SK-N-SH (cell line): ENCODE measurements at regions not wholly inside any gene's neighbourhood (a gene's known extent, or its start where the extent isn't known, plus 50 kb on each side); places are given as distances from the start of the nearest gene placed in this dataset.

ENCODE experiments used
- CTCF ChIA-PET: fragments of 300-600, 350-600 bp; formaldehyde crosslinking; extraction: SDS; loops from one replicate; lab custom pipeline; 2021; lab: Yijun Ruan, JAX
- POLR2A ChIA-PET: fragments of 350-600 bp; sonication (Branson Sonifier 250); formaldehyde crosslinking; extraction: SDS; loops from one replicate; lab custom pipeline; 2020; ENCODE audit warnings: antibody characterized with exemption, inconsistent platforms; lab: Yijun Ruan, JAX
- DNase-seq: peaks from one replicate; pipeline ENCODE4 v3.0.0; 2012
- H2AFZ ChIP-seq: fragments of 200-600 bp; sonication (generic); 2 replicates; pipeline ENCODE4 v1.8.1; 2016; ENCODE audit warnings: antibody characterized with exemption, mild to moderate bottlenecking, low read depth
- H3F3A ChIP-seq: fragments of 200-600 bp; sonication (generic); replicated peaks from 2 replicates; pipeline ENCODE3; 2016; ENCODE audit warnings: antibody characterized with exemption, mild to moderate bottlenecking; ENCODE audit not compliant: insufficient read depth
- H3K27ac ChIP-seq, 2 experiments: fragments of 200-500 bp in 1 of 2; fragments of 200-600 bp in 1 of 2; sonication (Bioruptor generic) in 1 of 2; sonication (generic), shearing (Covaris generic) in 1 of 2; 2 replicates each; pipeline versions ENCODE4 v1.5.1 to v1.6.1; 2014 to 2016; ENCODE audit warnings: low read depth in 2 of 2, inconsistent platforms in 1 of 2, low read length in 1 of 2, mild to moderate bottlenecking in 1 of 2, mixed read lengths in 1 of 2
- H3K27me3 ChIP-seq: fragments of 200-600 bp; sonication (generic), shearing (Covaris generic); 2 replicates; pipeline ENCODE4 v1.6.1; 2016; ENCODE audit warnings: mixed run types; ENCODE audit not compliant: insufficient read depth
- H3K36me3 ChIP-seq, 2 experiments: fragments of 200-500 bp in 1 of 2; fragments of 200-600 bp in 1 of 2; sonication (Bioruptor generic) in 1 of 2; sonication (generic) in 1 of 2; replicated peaks in 1 of 2; 2 replicates each; pipeline versions ENCODE3 to v1.5.1; 2014 to 2016; ENCODE audit warnings: low read length in 1 of 2, mild to moderate bottlenecking in 1 of 2; ENCODE audit not compliant: insufficient read depth in 2 of 2, control insufficient read depth in 1 of 2
- H3K4me1 ChIP-seq, 2 experiments: fragments of 200-500 bp in 1 of 2; fragments of 200-600 bp in 1 of 2; sonication (Bioruptor generic) in 1 of 2; sonication (generic), shearing (Covaris generic) in 1 of 2; 2 replicates each; pipeline versions ENCODE4 v1.5.1 to v1.6.1; 2014 to 2016; ENCODE audit warnings: low read depth in 1 of 2, low read length in 1 of 2, mixed run types in 1 of 2; ENCODE audit not compliant: insufficient read depth in 2 of 2, control insufficient read depth in 1 of 2
- H3K4me2 ChIP-seq: fragments of 200-600 bp; sonication (generic), shearing (Covaris generic); 2 replicates; pipeline ENCODE4 v1.6.1; 2017; ENCODE audit warnings: mixed run types
- H3K4me3 ChIP-seq, 2 experiments: fragments of 200-500 bp in 1 of 2; fragments of 200-600 bp in 1 of 2; sonication (Bioruptor generic) in 1 of 2; sonication (generic), shearing (Covaris generic) in 1 of 2; 2 replicates each; pipeline versions ENCODE4 v1.5.1 to v1.8.1; 2014 to 2016; ENCODE audit warnings: low read depth in 2 of 2, inconsistent platforms in 1 of 2, low read length in 1 of 2, mild to moderate bottlenecking in 1 of 2, mixed read lengths in 1 of 2, moderate library complexity in 1 of 2
- H3K79me2 ChIP-seq: fragments of 200-600 bp; sonication (generic); 2 replicates; pipeline ENCODE4 v1.8.1; 2017; ENCODE audit warnings: mild to moderate bottlenecking; ENCODE audit not compliant: insufficient read depth
- H3K9ac ChIP-seq: fragments of 200-600 bp; sonication (generic); 2 replicates; pipeline ENCODE4 v1.6.1; 2017; ENCODE audit warnings: mixed run types
- H3K9me2 ChIP-seq: fragments of 200-600 bp; sonication (generic); 2 replicates; pipeline ENCODE4 v1.6.1; 2017; ENCODE audit warnings: mixed run types
- H3K9me3 ChIP-seq: fragments of 200-600 bp; sonication (generic); 2 replicates; pipeline ENCODE4 v1.6.1; 2017; ENCODE audit warnings: mixed run types, mild to moderate bottlenecking, moderate library complexity
- H4K20me1 ChIP-seq: fragments of 200-600 bp; sonication (generic); 2 replicates; pipeline ENCODE4 v1.6.1; 2017; ENCODE audit warnings: mild to moderate bottlenecking, mixed run types; ENCODE audit not compliant: insufficient read depth
- EP300 ChIP-seq, 2 experiments: IDR thresholded peaks; 2 replicates each; pipeline versions ENCODE4 v1.4.0 to v1.6.1; 2012; ENCODE audit warnings: borderline replicate concordance in 1 of 2, low read depth in 1 of 2, low read length in 1 of 2
- GATA2 ChIP-seq: sonication (generic); formaldehyde crosslinking; IDR thresholded peaks from 2 replicates; pipeline ENCODE4 v1.5.0; 2020; ENCODE audit warnings: mild to moderate bottlenecking, missing genetic modification reagents
- JUND ChIP-seq: IDR thresholded peaks from 2 replicates; pipeline ENCODE4 v1.4.0; 2012
- MEF2A ChIP-seq: IDR thresholded peaks from 2 replicates; pipeline ENCODE4 v1.4.0; 2012; ENCODE audit warnings: low read depth, borderline replicate concordance
- NFIC ChIP-seq: IDR thresholded peaks from 2 replicates; pipeline ENCODE4 v1.4.0; 2012; ENCODE audit warnings: borderline replicate concordance
- RAD21 ChIP-seq: IDR thresholded peaks from 2 replicates; pipeline ENCODE4 v1.6.1; 2012; ENCODE audit warnings: mild to moderate bottlenecking, low read length
- TAF1 ChIP-seq: IDR thresholded peaks from 2 replicates; pipeline ENCODE4 v1.6.1; 2012; ENCODE audit warnings: low read depth, mild to moderate bottlenecking, low read length, moderate library complexity, borderline replicate concordance
- USF1 ChIP-seq: IDR thresholded peaks from 2 replicates; pipeline ENCODE4 v1.4.0; 2012; ENCODE audit warnings: low read depth, borderline replicate concordance
- whole genome bisulfite sequencing: methylation state at CpG from one replicate; pipeline ENCODE4 v1.1.6; 2017; ENCODE audit warnings: low lambda C conversion rate; 5-methylcytosine and 5-hydroxymethylcytosine counted together

- TF ChIP-seq USF1 (no peak), TAF1 (no peak), MEF2A (no peak), JUND (no peak)
These were observed 531.1 kb downstream of the BRD1 start (continued) for GRCh38 chr22:49296561-49296960.

DNA sequence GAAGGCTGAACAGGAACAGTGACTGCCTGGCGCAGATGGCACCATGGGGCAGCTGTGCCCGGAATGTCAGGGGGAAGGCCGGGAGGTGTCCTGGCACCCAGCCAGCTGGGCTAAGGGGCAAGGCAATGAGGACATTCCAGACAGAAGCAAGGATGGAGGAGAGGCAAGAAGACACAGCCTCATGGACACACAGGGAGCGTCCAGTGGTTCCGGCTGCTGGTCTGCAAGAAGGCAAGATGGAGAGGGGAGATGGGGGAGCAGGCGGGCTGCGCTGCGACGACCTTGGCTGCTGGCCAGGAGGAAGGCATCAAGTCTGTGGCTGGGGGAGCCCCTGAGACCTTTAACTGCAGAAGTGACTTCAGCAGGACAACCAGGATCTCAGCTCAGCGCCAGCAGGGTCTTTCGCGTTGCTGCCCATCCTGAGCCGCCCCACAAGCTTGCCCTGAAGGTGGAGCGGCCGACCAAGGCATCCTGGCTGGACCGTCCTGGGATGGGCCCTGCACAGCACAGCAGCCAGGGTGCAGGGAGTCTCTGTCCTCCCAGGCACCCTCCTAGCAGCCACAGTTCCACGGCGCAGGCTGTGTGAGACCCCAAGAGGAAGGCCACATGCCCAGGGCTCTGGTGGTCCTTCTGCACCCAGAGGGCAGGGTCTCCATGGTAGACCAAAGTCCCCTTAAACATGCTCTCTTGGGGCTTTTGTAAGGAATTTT is 531.7 kb downstream of the BRD1 start:
- no peak overlapping the region for H3K9ac ChIP-seq
- H3K36me3 ChIP-seq: no peaks in the 10 kb centered on the region
- H3K4me1 ChIP-seq: no peaks in the 10 kb centered on the region; a peak in 1 of 4 replicates
- TF ChIP-seq GATA2 (CRISPR knock-in tag): no peak
- TF ChIP-seq EP300 (IDR thresholded peaks at IDR 0.05; ENCODE audit: borderline replicate concordance in 1 of 2, low read depth in 1 of 2, low read length in 1 of 2): no peak
- 48% methylated on average over 15 of the region's 18 CpGs for WGBS
- H3K27me3 ChIP-seq: no peaks in the 10 kb centered on the region; the same call in 1 of the 2 replicates
- DNase-seq: no peak
- POLR2A ChIA-PET: no interaction called here
- CTCF ChIA-PET: interaction anchor here (2.5 to 3.8 kb wide), 2 partner anchors 9 to 250 kb away, joined by 10 to 25 read pairs; no protein-coding TSS in a partner anchor
- no peaks in the 10 kb centered on the region for H3K9me2 ChIP-seq
- no peak overlapping the region for H3K4me3 ChIP-seq
- H4K20me1 ChIP-seq: no peaks in the 10 kb centered on the region
- no peak overlapping the region for H3K4me2 ChIP-seq
- H3K27ac ChIP-seq: no peak overlapping the region
- H3K79me2 ChIP-seq: no peaks in the 10 kb centered on the region
- H2AFZ ChIP-seq: no peak overlapping the region
- H3K9me3 ChIP-seq: no peaks in the 10 kb centered on the region
- no peaks in the 10 kb centered on the region for H3F3A ChIP-seq

- H3K27me3 ChIP-seq: no peaks in the 10 kb centered on the region; the same call in 1 of the 2 replicates
- H3K9me2 ChIP-seq: no peaks in the 10 kb centered on the region
- H3K9me3 ChIP-seq: no peaks in the 10 kb centered on the region
- ChIA-PET CTCF (interaction anchor here (2.5 to 3.8 kb wide), 2 partner anchors 10 to 249 kb away, joined by 10 to 25 read pairs; no protein-coding TSS in a partner anchor), POLR2A (no interaction called here)
- no peak overlapping the region for H3K4me2 ChIP-seq
- no peak overlapping the region for H3K9ac ChIP-seq
- H3K4me3 ChIP-seq: no peak overlapping the region
- no peaks in the 10 kb centered on the region for H3K36me3 ChIP-seq
- H2AFZ ChIP-seq: no peak overlapping the region
- no peaks in the 10 kb centered on the region for H4K20me1 ChIP-seq
- TF ChIP-seq RAD21: no peak
- no peak for TF ChIP-seq NFIC
- H3K4me1 ChIP-seq: no peaks in the 10 kb centered on the region; a peak in 1 of 4 replicates
- H3F3A ChIP-seq: no peaks in the 10 kb centered on the region
- WGBS: 46% methylated on average over 2 of the region's 5 CpGs
- DNase-seq: no peak
- H3K27ac ChIP-seq: no peak overlapping the region
- H3K79me2 ChIP-seq: no peaks in the 10 kb centered on the region
These were observed 532.3 kb downstream of the BRD1 start for GRCh38 chr22:49295465-49295743.
